ENCODE measurements at regions not wholly inside any gene's neighbourhood (a gene's known extent, or its start where the extent isn't known, plus 50 kb on each side); places are given as distances from the start of the nearest gene placed in this dataset.
"Not testable (repeated sequence)": the region's sequence is repeated elsewhere in the genome, so short reads cannot be mapped to it uniquely, and the experiment has no call there.

DNA sequence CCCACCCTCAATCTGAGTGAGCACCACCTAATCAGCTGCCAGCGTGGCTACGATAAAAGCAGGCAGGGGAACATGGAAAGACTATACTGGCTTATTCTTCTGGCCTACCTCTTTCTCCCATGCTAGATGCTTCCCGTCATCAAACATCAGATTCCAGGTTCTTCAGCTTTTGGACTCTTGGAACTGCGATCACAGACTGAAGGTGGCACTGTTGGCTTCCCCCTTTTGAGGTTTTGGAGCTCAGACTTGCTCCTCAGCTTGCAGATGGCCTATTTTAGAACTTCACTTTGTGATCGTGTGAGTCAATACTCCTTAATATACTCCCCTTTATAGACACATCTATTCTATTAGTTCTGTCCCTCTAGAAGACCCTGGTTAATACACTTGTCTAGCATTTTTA is 543.7 kb upstream of the RAG2 start:
- 78 to 88% (median 82%) methylated on average over 5 of the region's 5 CpGs for WGBS, 5 donors
- TF ChIP-seq POLR2AphosphoS5 (IDR thresholded peaks at IDR 0.05) (no peak), POLR2A (IDR thresholded peaks at IDR 0.05) (no peak)
- TF ChIP-seq, protein P1, sequence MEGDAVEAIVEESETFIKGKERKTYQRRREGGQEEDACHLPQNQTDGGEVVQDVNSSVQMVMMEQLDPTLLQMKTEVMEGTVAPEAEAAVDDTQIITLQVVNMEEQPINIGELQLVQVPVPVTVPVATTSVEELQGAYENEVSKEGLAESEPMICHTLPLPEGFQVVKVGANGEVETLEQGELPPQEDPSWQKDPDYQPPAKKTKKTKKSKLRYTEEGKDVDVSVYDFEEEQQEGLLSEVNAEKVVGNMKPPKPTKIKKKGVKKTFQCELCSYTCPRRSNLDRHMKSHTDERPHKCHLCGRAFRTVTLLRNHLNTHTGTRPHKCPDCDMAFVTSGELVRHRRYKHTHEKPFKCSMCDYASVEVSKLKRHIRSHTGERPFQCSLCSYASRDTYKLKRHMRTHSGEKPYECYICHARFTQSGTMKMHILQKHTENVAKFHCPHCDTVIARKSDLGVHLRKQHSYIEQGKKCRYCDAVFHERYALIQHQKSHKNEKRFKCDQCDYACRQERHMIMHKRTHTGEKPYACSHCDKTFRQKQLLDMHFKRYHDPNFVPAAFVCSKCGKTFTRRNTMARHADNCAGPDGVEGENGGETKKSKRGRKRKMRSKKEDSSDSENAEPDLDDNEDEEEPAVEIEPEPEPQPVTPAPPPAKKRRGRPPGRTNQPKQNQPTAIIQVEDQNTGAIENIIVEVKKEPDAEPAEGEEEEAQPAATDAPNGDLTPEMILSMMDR (IDR thresholded peaks at IDR 0.05 in 8 of 11, conservative IDR thresholded peaks at IDR 0.05 in 3 of 11), result no peak

DNA sequence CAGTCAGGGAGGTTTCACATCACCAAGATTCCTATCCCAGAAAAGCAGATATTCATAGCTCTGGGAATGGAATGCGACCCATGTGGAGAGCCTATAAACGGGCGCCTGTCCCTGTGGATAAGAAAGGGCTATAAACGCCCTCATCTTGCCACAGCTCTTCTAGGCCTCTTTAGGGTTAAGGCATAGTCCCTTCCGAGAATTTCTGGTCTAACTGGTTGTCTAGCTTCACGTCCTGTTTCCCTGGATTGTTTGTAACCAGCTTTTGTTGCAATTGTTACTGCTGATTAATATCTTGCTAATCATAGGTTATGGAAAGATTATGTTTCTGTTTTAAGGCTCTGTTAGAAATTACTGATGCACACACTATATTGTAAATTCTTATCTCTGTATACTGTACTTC is 537.6 kb upstream of the RAG2 start:
- peaks cover 0 to 36% (median 20%) of the 10 kb centered on the region in 8 donors for H3K9me3 ChIP-seq
- intact Hi-C loops (cut with DNase I; ENCODE audit: low total_unique reads); H3K4me3 ChIP-seq; DNase-seq; H3K27me3 ChIP-seq (replicated peaks in 1 of 7); H3K4me1 ChIP-seq; H3K36me3 ChIP-seq; H3K27ac ChIP-seq: not testable (repeated sequence)
- WGBS, 5 donors, result 77 to 86% (median 81%) methylated on average over 6 of the region's 6 CpGs

More for the DNA sequence above, 543.7 kb upstream of the RAG2 start:
- Histone ChIP-seq H3K27me3 (replicated peaks in 1 of 7) (no peaks in the 10 kb centered on the region), H3K4me1 (no peaks in the 10 kb centered on the region), H3K9me3 (peaks cover 0 to 18% (median 6%) of the 10 kb centered on the region in 8 donors), H3K36me3 (no peaks in the 10 kb centered on the region), H3K27ac (no peak overlapping the region), H3K4me3 (no peak overlapping the region)
- no peak for DNase-seq
- intact Hi-C loops (cut with DNase I; ENCODE audit: low total_unique reads), result no loop called here

DNA sequence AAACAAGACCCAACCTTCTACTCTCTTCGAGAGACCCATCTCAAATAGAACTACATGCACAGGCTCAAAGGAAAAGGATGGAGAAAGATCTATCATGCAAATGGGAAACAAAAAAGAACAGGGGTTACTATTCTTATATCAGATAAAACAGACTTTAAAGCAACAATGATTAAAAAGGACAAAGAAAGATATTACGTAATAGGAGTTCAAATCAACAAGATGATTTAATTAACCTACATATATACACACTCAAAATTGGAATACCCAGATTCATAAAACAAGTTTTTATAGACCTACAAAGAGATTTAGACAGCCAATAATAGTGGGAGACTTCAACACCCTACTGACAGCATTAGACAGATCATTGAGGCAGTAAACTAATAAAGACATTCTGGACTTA is 536.6 kb upstream of the RAG2 start:
- 38 to 70% (median 53%) methylated on average over 2 of the region's 2 CpGs for WGBS, 5 donors
- H3K27ac ChIP-seq, result no peak overlapping the region
- H3K4me1 ChIP-seq, result no peaks in the 10 kb centered on the region
- peaks cover 0 to 43% (median 25%) of the 10 kb centered on the region in 8 donors for H3K9me3 ChIP-seq
- H3K4me3 ChIP-seq, result no peak overlapping the region
- no peaks in the 10 kb centered on the region for H3K36me3 ChIP-seq
- intact Hi-C loops (cut with DNase I; ENCODE audit: low total_unique reads), result no loop called here
- TF ChIP-seq POLR2AphosphoS5 (IDR thresholded peaks at IDR 0.05) (no peak), POLR2A (IDR thresholded peaks at IDR 0.05) (no peak)
- TF ChIP-seq, protein P1 (IDR thresholded peaks at IDR 0.05 in 8 of 11, conservative IDR thresholded peaks at IDR 0.05 in 3 of 11), result no peak
- H3K27me3 ChIP-seq (replicated peaks in 1 of 7), result no peaks in the 10 kb centered on the region
- no peak for DNase-seq

DNA sequence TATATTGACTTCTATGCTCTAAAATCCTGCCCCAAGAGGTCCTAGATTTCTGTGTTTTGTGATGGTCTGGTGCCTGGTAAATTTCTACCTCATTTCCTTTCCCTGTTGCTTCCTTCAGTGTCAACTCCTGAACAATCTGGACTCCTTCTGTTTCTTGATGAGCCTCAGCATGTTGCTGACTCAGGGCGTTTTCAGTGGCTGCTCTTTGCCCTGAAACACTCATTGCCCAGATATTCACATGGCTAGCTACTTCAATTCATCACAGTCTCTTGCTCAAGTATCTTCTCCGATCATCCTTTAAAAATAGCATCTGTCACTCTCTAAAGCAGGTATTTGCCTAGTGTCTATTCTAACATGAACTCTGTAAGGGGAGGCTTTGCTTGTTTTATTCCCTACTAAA is 526.3 kb upstream of the RAG2 start:
- Histone ChIP-seq H3K4me1 (no peaks in the 10 kb centered on the region), H3K27ac (no peak overlapping the region), H3K9me3 (peaks cover 0 to 6% (median 0%) of the 10 kb centered on the region in 8 donors), H3K36me3 (no peaks in the 10 kb centered on the region), H3K4me3 (no peak overlapping the region), H3K27me3 (replicated peaks in 1 of 7) (no peaks in the 10 kb centered on the region)
- TF ChIP-seq POLR2A (IDR thresholded peaks at IDR 0.05), result no peak
- TF ChIP-seq POLR2AphosphoS5 (IDR thresholded peaks at IDR 0.05), result no peak
- TF ChIP-seq, protein P1 (IDR thresholded peaks at IDR 0.05 in 8 of 11, conservative IDR thresholded peaks at IDR 0.05 in 3 of 11), result no peak
- 50 to 60% (median 51%) methylated on average over 2 of the region's 2 CpGs for WGBS, 5 donors
- DNase-seq, result no peak
- intact Hi-C loops (cut with DNase I; ENCODE audit: low total_unique reads), result no loop called here

DNA sequence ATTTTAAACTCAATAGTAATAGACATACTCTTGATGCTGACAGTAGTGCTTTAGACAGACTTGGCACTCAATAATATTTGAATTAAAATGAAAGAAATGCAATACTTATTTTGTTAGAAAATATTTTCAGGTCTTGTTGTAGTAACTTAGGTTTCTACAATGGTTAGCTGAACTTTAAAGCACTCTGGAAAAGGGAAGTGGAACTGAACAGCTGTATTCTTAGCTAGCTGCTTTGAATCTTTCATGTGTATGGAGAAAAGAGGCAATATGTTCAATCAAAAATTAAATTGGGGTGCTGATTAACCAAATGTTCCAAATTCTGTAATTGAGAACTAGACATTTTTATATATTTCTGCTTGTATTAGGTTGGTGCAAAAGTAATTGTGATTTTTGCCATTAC is 517.9 kb upstream of the RAG2 start:
- intact Hi-C loops (cut with DNase I; ENCODE audit: low total_unique reads), result no loop called here
- no peak for DNase-seq
- Histone ChIP-seq H3K9me3 (no peaks in the 10 kb centered on the region), H3K27ac (no peak overlapping the region), H3K4me1 (no peaks in the 10 kb centered on the region), H3K27me3 (replicated peaks in 1 of 7) (no peaks in the 10 kb centered on the region), H3K4me3 (no peak overlapping the region), H3K36me3 (no peaks in the 10 kb centered on the region)
- TF ChIP-seq POLR2A (IDR thresholded peaks at IDR 0.05) (no peak), POLR2AphosphoS5 (IDR thresholded peaks at IDR 0.05) (no peak)
- TF ChIP-seq, protein P1 (IDR thresholded peaks at IDR 0.05 in 8 of 11, conservative IDR thresholded peaks at IDR 0.05 in 3 of 11), result no peak

All from spleen (tissue), 11 donors.